PC-3 (cell line): ENCODE measurements at regions not wholly inside any gene's neighbourhood (a gene's known extent, or its start where the extent isn't known, plus 50 kb on each side); places are given as distances from the start of the nearest gene placed in this dataset.

Source experiments
- ATAC-seq: fragments of 200-7000 bp; cut with Tn5 transposase; 2 replicates; pipeline ENCODE4 v1.9.1; 2020; ENCODE audit warnings: mild to moderate bottlenecking, moderate library complexity
- BruUV-seq: library from RNA; stranded (reverse); fragments of 400-500 nt; replicated peaks from 2 replicates; lab custom pipeline; 2021; lab: Mats Ljungman, UMichigan
- CTCF ChIA-PET: fragments of 300-600 bp; sonication (Branson Sonifier 250); formaldehyde crosslinking; loops from one replicate; lab custom pipeline; 2022; ENCODE audit warnings: antibody characterized with exemption; lab: Charles Lee
- POLR2A ChIA-PET: fragments of 300-600 bp; sonication (Branson Sonifier 250); formaldehyde crosslinking; loops from one replicate; lab custom pipeline; 2022; ENCODE audit warnings: antibody characterized with exemption; ENCODE audit not compliant: unreplicated experiment; lab: Charles Lee
- DNase-seq: peaks from one replicate; pipeline ENCODE4 v3.0.0-alpha.2; 2015
- H2AFZ ChIP-seq: fragments of 300-600 bp; sonication (generic); 2 replicates; pipeline ENCODE4 v1.6.0; 2016; ENCODE audit warnings: antibody characterized with exemption, low read length
- H3F3A ChIP-seq: fragments of 300-600 bp; sonication (generic); one replicate; pipeline ENCODE4 v1.6.0; 2017; ENCODE audit warnings: antibody characterized with exemption, low read length, control low read depth, mild to moderate bottlenecking; ENCODE audit not compliant: unreplicated experiment
- H3K27ac ChIP-seq: fragments of 300-600 bp; sonication (generic); 2 replicates; pipeline ENCODE4 v1.5.1; 2016; ENCODE audit warnings: mild to moderate bottlenecking, low read length
- H3K27me3 ChIP-seq: fragments of 300-600 bp; sonication (generic); 2 replicates; pipeline ENCODE4 v1.6.1; 2016; ENCODE audit warnings: low read length, mixed read lengths
- H3K36me3 ChIP-seq: fragments of 300-600 bp; sonication (generic); 2 replicates; pipeline ENCODE4 v1.6.1; 2016; ENCODE audit warnings: low read depth, mixed run types, low read length, mixed read lengths
- H3K4me1 ChIP-seq: fragments of 300-600 bp; sonication (generic); 2 replicates; pipeline ENCODE4 v1.5.1; 2016; ENCODE audit warnings: low read length; ENCODE audit not compliant: insufficient read depth
- H3K4me2 ChIP-seq: fragments of 300-600 bp; sonication (generic); 2 replicates; pipeline ENCODE4 v1.6.0; 2016; ENCODE audit warnings: low read length
- H3K4me3 ChIP-seq: fragments of 300-600 bp; sonication (generic); 2 replicates; pipeline ENCODE4 v1.5.1; 2016; ENCODE audit warnings: mild to moderate bottlenecking, low read length, mixed read lengths
- H3K79me2 ChIP-seq: fragments of 300-600 bp; sonication (generic); 2 replicates; pipeline ENCODE4 v1.6.1; 2017; ENCODE audit warnings: low read length, mixed read lengths
- H3K9ac ChIP-seq: fragments of 300-600 bp; sonication (generic); 2 replicates; pipeline ENCODE4 v1.6.0; 2016; ENCODE audit warnings: mild to moderate bottlenecking, low read length
- H3K9me2 ChIP-seq: fragments of 300-600 bp; sonication (generic); replicated peaks from 2 replicates; pipeline ENCODE4 v1.6.1; 2016; ENCODE audit warnings: mixed run types, low read length, mixed read lengths
- H3K9me3 ChIP-seq: fragments of 300-600 bp; sonication (generic); 2 replicates; pipeline ENCODE4 v1.6.1; 2016; ENCODE audit warnings: low read length, mixed read lengths
- H4K20me1 ChIP-seq: fragments of 300-600 bp; sonication (generic); 2 replicates; pipeline ENCODE4 v1.6.1; 2016; ENCODE audit warnings: low read length, mixed read lengths
- EZH2 ChIP-seq: fragments of 300-600 bp; sonication (generic); IDR thresholded peaks from one replicate; pipeline ENCODE4 v1.6.1; 2017; ENCODE audit warnings: antibody characterized with exemption, mild to moderate bottlenecking, low read length; ENCODE audit not compliant: unreplicated experiment
- EZH2phosphoT487 ChIP-seq: fragments of 300-600 bp; sonication (generic); IDR thresholded peaks from 2 replicates; pipeline ENCODE4 v1.6.1; 2018; ENCODE audit warnings: mild to moderate bottlenecking, antibody characterized with exemption, low read length, borderline replicate concordance
- intact Hi-C: fragments of 100-400 bp; cut with micrococcal nuclease; formaldehyde crosslinking; loops from 2 replicates; pipeline ENCODE4 v1.9.0; 2023
- TF ChIP-seq, protein P1 (sequence below): fragments of 300-600 bp; sonication (generic); conservative IDR thresholded peaks from 2 replicates; pipeline ENCODE4 v1.5.1; 2017; ENCODE audit warnings: antibody characterized with exemption, low read depth, mild to moderate bottlenecking, low read length

DNA sequence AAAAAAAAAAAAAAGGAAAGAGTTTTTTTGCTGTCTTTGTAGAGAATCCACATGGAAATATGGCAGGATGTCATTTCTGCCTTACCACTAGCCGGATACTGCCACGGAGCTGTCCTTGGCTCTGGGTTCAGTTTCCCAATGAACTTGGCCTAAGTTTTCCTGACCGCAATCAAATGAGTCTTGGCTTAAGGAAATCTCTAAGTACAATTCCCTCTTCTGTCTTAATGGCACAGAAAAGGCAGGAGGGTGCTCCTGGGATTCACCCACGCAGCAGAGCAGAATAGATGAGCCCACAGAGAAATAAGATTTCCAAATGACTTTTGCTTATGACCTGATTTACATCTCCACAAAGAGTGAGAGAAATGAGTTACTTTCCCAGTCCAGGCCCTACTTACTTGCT lies 284.0 kb upstream of the VLDLR start:
- H2AFZ ChIP-seq = no peak overlapping the region
- CTCF ChIA-PET = no interaction called here
- TF ChIP-seq EZH2phosphoT487 (no peak), EZH2 (no peak)
- TF ChIP-seq, protein P1, sequence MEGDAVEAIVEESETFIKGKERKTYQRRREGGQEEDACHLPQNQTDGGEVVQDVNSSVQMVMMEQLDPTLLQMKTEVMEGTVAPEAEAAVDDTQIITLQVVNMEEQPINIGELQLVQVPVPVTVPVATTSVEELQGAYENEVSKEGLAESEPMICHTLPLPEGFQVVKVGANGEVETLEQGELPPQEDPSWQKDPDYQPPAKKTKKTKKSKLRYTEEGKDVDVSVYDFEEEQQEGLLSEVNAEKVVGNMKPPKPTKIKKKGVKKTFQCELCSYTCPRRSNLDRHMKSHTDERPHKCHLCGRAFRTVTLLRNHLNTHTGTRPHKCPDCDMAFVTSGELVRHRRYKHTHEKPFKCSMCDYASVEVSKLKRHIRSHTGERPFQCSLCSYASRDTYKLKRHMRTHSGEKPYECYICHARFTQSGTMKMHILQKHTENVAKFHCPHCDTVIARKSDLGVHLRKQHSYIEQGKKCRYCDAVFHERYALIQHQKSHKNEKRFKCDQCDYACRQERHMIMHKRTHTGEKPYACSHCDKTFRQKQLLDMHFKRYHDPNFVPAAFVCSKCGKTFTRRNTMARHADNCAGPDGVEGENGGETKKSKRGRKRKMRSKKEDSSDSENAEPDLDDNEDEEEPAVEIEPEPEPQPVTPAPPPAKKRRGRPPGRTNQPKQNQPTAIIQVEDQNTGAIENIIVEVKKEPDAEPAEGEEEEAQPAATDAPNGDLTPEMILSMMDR = no peak
- intact Hi-C loops = no loop called here
- no peaks in the 10 kb centered on the region for H3K36me3 ChIP-seq
- H3K9me3 ChIP-seq = no peaks in the 10 kb centered on the region
- POLR2A ChIA-PET = no interaction called here
- H3K27me3 ChIP-seq = 0 out of 2 replicates have a peak, but pooled peaks cover 9% of the 10 kb centered on the region
- no TSS peak for BruUV-seq
- H3K79me2 ChIP-seq = no peaks in the 10 kb centered on the region
- H3K9me2 ChIP-seq = no peaks in the 10 kb centered on the region
- ATAC-seq (no peak), DNase-seq (no peak)
- H4K20me1 ChIP-seq = no peaks in the 10 kb centered on the region
- no peak overlapping the region for H3K4me3 ChIP-seq
- H3K27ac ChIP-seq = no peak overlapping the region
- H3F3A ChIP-seq = no peaks in the 10 kb centered on the region
- H3K9ac ChIP-seq = no peak overlapping the region
- H3K4me2 ChIP-seq = no peak overlapping the region
- no peaks in the 10 kb centered on the region for H3K4me1 ChIP-seq

- TF ChIP-seq, protein P1 = no peak
- TF ChIP-seq EZH2 = no peak
- no peak for TF ChIP-seq EZH2phosphoT487
- H3K4me3 ChIP-seq = no peak overlapping the region
- no peaks in the 10 kb centered on the region for H3F3A ChIP-seq
- H3K9me3 ChIP-seq = no peaks in the 10 kb centered on the region
- no peak overlapping the region for H3K9ac ChIP-seq
- H3K27ac ChIP-seq = no peak overlapping the region
- H3K79me2 ChIP-seq = no peaks in the 10 kb centered on the region
- CTCF ChIA-PET = no interaction called here
- H3K4me1 ChIP-seq = no peaks in the 10 kb centered on the region
- DNase-seq = peak; percentile 14
- no peak overlapping the region for H3K4me2 ChIP-seq
- no peak overlapping the region for H2AFZ ChIP-seq
- no peaks in the 10 kb centered on the region for H4K20me1 ChIP-seq
- H3K36me3 ChIP-seq = no peaks in the 10 kb centered on the region
- ATAC-seq = no peak
- POLR2A ChIA-PET = no interaction called here
- H3K9me2 ChIP-seq = no peaks in the 10 kb centered on the region
- H3K27me3 ChIP-seq = 0 out of 2 replicates have a peak, but pooled peaks cover 9% of the 10 kb centered on the region
- intact Hi-C loops = no loop called here
- BruUV-seq = no TSS peak
Measured at GRCh38 chr9:2338777-2339365, 282.7 kb upstream of the VLDLR start.

DNA sequence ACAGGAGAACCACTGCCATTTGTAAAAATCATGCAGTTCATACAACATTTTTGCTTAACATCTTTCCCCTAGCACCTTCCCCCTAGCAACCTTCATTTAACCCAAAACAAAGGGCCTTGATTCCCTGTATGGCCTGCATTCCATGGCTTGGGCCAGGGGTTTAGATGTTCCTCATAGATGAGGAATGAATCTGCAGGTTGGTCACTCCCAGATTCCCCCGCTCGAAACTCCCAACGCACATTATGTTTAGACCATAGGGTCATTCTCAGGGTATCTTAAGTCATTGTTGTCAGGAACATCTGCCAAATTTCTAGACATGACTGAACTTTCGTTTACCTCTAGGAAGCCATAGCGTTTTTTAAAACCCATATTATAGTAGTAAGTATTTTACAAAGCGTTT lies 282.2 kb upstream of the VLDLR start:
- no peaks in the 10 kb centered on the region for H3K9me2 ChIP-seq
- no peaks in the 10 kb centered on the region for H3K9me3 ChIP-seq
- CTCF ChIA-PET = no interaction called here
- H3F3A ChIP-seq = no peaks in the 10 kb centered on the region
- TF ChIP-seq EZH2 (no peak), EZH2phosphoT487 (no peak)
- TF ChIP-seq, protein P1 = no peak
- DNase-seq (no peak), ATAC-seq (no peak)
- POLR2A ChIA-PET = no interaction called here
- no peaks in the 10 kb centered on the region for H4K20me1 ChIP-seq
- no peak overlapping the region for H3K4me2 ChIP-seq
- no peak overlapping the region for H3K9ac ChIP-seq
- H3K4me3 ChIP-seq = no peak overlapping the region
- H3K4me1 ChIP-seq = no peaks in the 10 kb centered on the region
- intact Hi-C loops = no loop called here
- H3K27ac ChIP-seq = no peak overlapping the region
- H2AFZ ChIP-seq = no peak overlapping the region
- H3K79me2 ChIP-seq = no peaks in the 10 kb centered on the region
- no peaks in the 10 kb centered on the region for H3K36me3 ChIP-seq
- 0 out of 2 replicates have a peak, but pooled peaks cover 9% of the 10 kb centered on the region for H3K27me3 ChIP-seq
- no TSS peak for BruUV-seq
